Upper lobe of left lung (tissue), 4 donors: ENCODE measurements at regions not wholly inside any gene's neighbourhood (a gene's known extent, or its start where the extent isn't known, plus 50 kb on each side); places are given as distances from the start of the nearest gene placed in this dataset.

Source experiments
- CTCF ChIP-seq, 6 experiments: fragments of 450-650 bp in 4 of 6; fragments of 200-600 bp in 2 of 6; sonication (generic) in 2 of 6; IDR thresholded peaks; one replicate each; pipeline ENCODE4 v1.5.1; 2016 to 2019; ENCODE audit warnings: antibody characterized with exemption in 6 of 6
- EP300 ChIP-seq, 4 donors: sonication (generic); formaldehyde crosslinking; IDR thresholded peaks; one replicate each; pipeline ENCODE4 v1.5.1; 2017; ENCODE audit warnings: antibody characterized with exemption in 4 of 4, control low read depth in 2 of 4
- POLR2A ChIP-seq, 4 donors: fragments of 450-650 bp; IDR thresholded peaks; one replicate each; pipeline ENCODE4 v1.5.1; 2016 to 2017; ENCODE audit warnings: antibody characterized with exemption in 4 of 4, mild to moderate bottlenecking in 2 of 4

GRCh38 chr11:13062115-13062514 is 53.0 kb downstream of the RASSF10 start:
- TF ChIP-seq POLR2A (IDR thresholded peaks at IDR 0.05), result no peak
- TF ChIP-seq CTCF (IDR thresholded peaks at IDR 0.05), result no peak
- TF ChIP-seq EP300 (IDR thresholded peaks at IDR 0.05), result no peak
